ENCODE measurements at regions not wholly inside any gene's neighbourhood (a gene's known extent, or its start where the extent isn't known, plus 50 kb on each side); places are given as distances from the start of the nearest gene placed in this dataset.

DNA sequence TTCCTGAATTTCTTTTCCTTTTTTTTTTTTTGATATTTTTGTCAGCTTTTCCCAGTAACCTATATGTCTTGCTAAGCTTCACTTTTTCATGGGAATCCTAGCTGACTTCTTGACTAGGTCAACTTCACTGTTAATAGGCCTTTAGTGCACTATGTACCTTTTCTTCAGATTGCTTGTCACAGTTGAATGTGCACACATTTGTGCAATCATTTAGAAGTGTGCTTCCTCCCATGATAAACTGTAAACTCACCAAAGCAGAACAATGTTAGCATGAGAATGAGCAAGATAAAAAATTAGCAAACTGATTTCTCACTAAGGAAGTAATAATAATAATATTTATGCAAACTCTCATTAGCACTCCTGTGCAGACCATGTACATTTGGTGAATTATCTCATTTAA is 173.2 kb downstream of the PABPC4L start:
- Mint-ChIP-seq H3K9me3 (peaks cover 11% of the 10 kb centered on the region), H3K4me1 (ENCODE audit: low read depth) (no peaks in the 10 kb centered on the region), H3K27ac (no peak overlapping the region), H3K27me3 (no peaks in the 10 kb centered on the region), H3K36me3 (ENCODE audit: low read depth) (no peaks in the 10 kb centered on the region), H3K4me3 (no peak overlapping the region)
- CTCF ChIA-PET: no interaction called here
- Histone ChIP-seq H3K27me3 (ENCODE audit: control insufficient read depth in 1 of 2, insufficient read depth in 2 of 2, low read length in 2 of 2) (no peaks in the 10 kb centered on the region), H3K27ac (ENCODE audit: low read depth in 1 of 2, low read length in 2 of 2) (no peak overlapping the region), H3K4me1 (ENCODE audit: insufficient read depth, low read length) (no peaks in the 10 kb centered on the region), H3K36me3 (ENCODE audit: insufficient read depth, low read length) (no peaks in the 10 kb centered on the region), H3K9me3 (ENCODE audit: control insufficient read depth in 1 of 2, insufficient read depth in 1 of 2, low read length in 2 of 2) (no peaks in the 10 kb centered on the region), H3K4me3 (ENCODE audit: low read length) (no peak overlapping the region)
- TF ChIP-seq, protein P1, sequence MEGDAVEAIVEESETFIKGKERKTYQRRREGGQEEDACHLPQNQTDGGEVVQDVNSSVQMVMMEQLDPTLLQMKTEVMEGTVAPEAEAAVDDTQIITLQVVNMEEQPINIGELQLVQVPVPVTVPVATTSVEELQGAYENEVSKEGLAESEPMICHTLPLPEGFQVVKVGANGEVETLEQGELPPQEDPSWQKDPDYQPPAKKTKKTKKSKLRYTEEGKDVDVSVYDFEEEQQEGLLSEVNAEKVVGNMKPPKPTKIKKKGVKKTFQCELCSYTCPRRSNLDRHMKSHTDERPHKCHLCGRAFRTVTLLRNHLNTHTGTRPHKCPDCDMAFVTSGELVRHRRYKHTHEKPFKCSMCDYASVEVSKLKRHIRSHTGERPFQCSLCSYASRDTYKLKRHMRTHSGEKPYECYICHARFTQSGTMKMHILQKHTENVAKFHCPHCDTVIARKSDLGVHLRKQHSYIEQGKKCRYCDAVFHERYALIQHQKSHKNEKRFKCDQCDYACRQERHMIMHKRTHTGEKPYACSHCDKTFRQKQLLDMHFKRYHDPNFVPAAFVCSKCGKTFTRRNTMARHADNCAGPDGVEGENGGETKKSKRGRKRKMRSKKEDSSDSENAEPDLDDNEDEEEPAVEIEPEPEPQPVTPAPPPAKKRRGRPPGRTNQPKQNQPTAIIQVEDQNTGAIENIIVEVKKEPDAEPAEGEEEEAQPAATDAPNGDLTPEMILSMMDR (IDR thresholded peaks at IDR 0.05): no peak
- intact Hi-C loops (cut with DNase I, micrococcal nuclease): no loop called here
- no peak for DNase-seq
- ATAC-seq (ENCODE audit: poor library complexity): no peak
- POLR2A ChIA-PET: no interaction called here

DNA sequence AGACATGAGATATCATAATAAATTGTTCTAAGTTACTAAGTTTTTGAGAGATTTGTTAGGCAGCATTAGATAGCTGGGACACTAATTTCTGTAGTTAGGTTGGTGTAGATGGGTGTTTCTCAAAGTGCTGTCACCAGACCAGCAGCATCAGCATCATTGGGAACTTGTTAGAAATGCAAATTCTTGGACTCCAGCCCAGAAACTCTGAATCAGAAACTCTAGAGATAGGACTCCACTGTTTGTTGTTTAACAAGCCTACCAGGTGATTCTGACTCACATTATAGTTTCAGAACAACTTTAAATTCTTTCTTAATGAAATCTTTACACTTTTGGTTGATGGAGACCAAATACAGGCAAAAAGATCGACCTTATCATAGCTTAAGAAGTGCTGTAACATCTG is 173.7 kb downstream of the PABPC4L start:
- H3K9me3 Mint-ChIP-seq: peaks cover 8% of the 10 kb centered on the region
- no peak overlapping the region for H3K27ac Mint-ChIP-seq
- TF ChIP-seq, protein P1 (IDR thresholded peaks at IDR 0.05): no peak
- ChIA-PET POLR2A (no interaction called here), CTCF (no interaction called here)
- DNase-seq: no peak
- Histone ChIP-seq H3K36me3 (ENCODE audit: insufficient read depth, low read length) (no peaks in the 10 kb centered on the region), H3K4me3 (ENCODE audit: low read length) (no peak overlapping the region), H3K27ac (ENCODE audit: low read depth in 1 of 2, low read length in 2 of 2) (no peak overlapping the region), H3K9me3 (ENCODE audit: control insufficient read depth in 1 of 2, insufficient read depth in 1 of 2, low read length in 2 of 2) (no peaks in the 10 kb centered on the region), H3K27me3 (ENCODE audit: control insufficient read depth in 1 of 2, insufficient read depth in 2 of 2, low read length in 2 of 2) (no peaks in the 10 kb centered on the region), H3K4me1 (ENCODE audit: insufficient read depth, low read length) (no peaks in the 10 kb centered on the region)
- H3K36me3 Mint-ChIP-seq (ENCODE audit: low read depth): no peaks in the 10 kb centered on the region
- no peak for ATAC-seq (ENCODE audit: poor library complexity)
- H3K4me1 Mint-ChIP-seq (ENCODE audit: low read depth): no peaks in the 10 kb centered on the region
- no peaks in the 10 kb centered on the region for H3K27me3 Mint-ChIP-seq
- no peak overlapping the region for H3K4me3 Mint-ChIP-seq
- intact Hi-C loops (cut with DNase I, micrococcal nuclease): no loop called here

DNA sequence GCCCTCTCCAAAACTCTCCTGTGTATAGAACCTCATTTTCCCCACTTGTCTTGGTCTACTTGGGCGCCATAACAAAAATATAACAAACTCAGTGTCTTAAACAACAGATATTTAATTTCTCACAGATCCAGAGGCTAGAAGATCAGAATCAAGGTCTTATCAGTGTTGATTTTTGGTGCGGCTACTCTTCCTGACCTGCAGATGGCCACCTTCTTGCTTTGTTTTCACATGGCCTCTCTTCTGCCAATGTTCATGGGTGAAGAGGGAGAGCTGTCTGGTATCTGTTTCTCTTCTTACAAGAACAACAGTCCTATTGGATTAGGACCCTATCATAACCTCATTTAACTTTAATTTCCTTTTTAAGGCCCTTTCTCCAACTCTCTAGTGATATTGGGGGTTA is 177.3 kb downstream of the PABPC4L start:
- Histone ChIP-seq H3K27ac (ENCODE audit: low read depth in 1 of 2, low read length in 2 of 2) (no peak overlapping the region), H3K4me3 (ENCODE audit: low read length) (no peak overlapping the region), H3K9me3 (ENCODE audit: control insufficient read depth in 1 of 2, insufficient read depth in 1 of 2, low read length in 2 of 2) (no peaks in the 10 kb centered on the region), H3K4me1 (ENCODE audit: insufficient read depth, low read length) (no peaks in the 10 kb centered on the region), H3K36me3 (ENCODE audit: insufficient read depth, low read length) (no peaks in the 10 kb centered on the region), H3K27me3 (ENCODE audit: control insufficient read depth in 1 of 2, insufficient read depth in 2 of 2, low read length in 2 of 2) (no peaks in the 10 kb centered on the region)
- no peaks in the 10 kb centered on the region for H3K36me3 Mint-ChIP-seq (ENCODE audit: low read depth)
- DNase-seq (no peak), ATAC-seq (ENCODE audit: poor library complexity) (no peak)
- H3K27ac Mint-ChIP-seq: no peak overlapping the region
- H3K27me3 Mint-ChIP-seq: no peaks in the 10 kb centered on the region
- H3K9me3 Mint-ChIP-seq: peaks cover 7% of the 10 kb centered on the region
- H3K4me3 Mint-ChIP-seq: no peak overlapping the region
- ChIA-PET CTCF (no interaction called here), POLR2A (no interaction called here)
- no peaks in the 10 kb centered on the region for H3K4me1 Mint-ChIP-seq (ENCODE audit: low read depth)
- intact Hi-C loops (cut with DNase I, micrococcal nuclease): no loop called here
- TF ChIP-seq, protein P1 (IDR thresholded peaks at IDR 0.05): no peak
